GM12878 (cell line): ENCODE measurements at regions not wholly inside any gene's neighbourhood (a gene's known extent, or its start where the extent isn't known, plus 50 kb on each side); places are given as distances from the start of the nearest gene placed in this dataset.

Experiments
- ATAC-seq: fragments of 200-7000 bp; cut with Tn5 transposase; 3 replicates; pipeline ENCODE4 v1.9.1; 2020; ENCODE audit warnings: mild to moderate bottlenecking, moderate library complexity
- BruUV-seq: library from RNA; stranded (reverse); fragments of 400-500 nt; replicated peaks from 2 replicates; lab custom pipeline; 2021; lab: Mats Ljungman, UMichigan
- CTCF ChIA-PET: fragments of 300-600 bp; sonication (Branson Sonifier 250); formaldehyde crosslinking; extraction: SDS; loops from one replicate; lab custom pipeline; 2021; ENCODE audit warnings: inconsistent platforms; lab: Yijun Ruan, JAX
- POLR2A ChIA-PET: fragments of 350-600 bp; formaldehyde crosslinking; extraction: SDS; loops from one replicate; lab custom pipeline; 2021; ENCODE audit warnings: inconsistent platforms; lab: Charles Lee
- RAD21 ChIA-PET: fragments of 300-600 bp; sonication (Branson Sonifier 250); formaldehyde crosslinking; loops from one replicate; lab custom pipeline; 2023; ENCODE audit warnings: antibody characterized with exemption; ENCODE audit not compliant: unreplicated experiment; lab: Charles Lee
- SMC1A ChIA-PET: fragments of 300-600 bp; sonication (Branson Sonifier 250); formaldehyde crosslinking; loops from one replicate; lab custom pipeline; 2023; ENCODE audit not compliant: unreplicated experiment, uncharacterized antibody; lab: Charles Lee
- DNase-seq: peaks from one replicate; pipeline ENCODE4 v3.0.0-alpha.2; 2011; ENCODE audit warnings: low read depth, low spot score
- FAIRE-seq: peaks from 3 replicates; lab custom pipeline; 2011; peaks lifted over from hg19 to GRCh38; lab: Jason Lieb, UNC
- H2AFZ ChIP-seq: 2 replicates; pipeline ENCODE4 v1.6.0; 2011; ENCODE audit warnings: low read depth, low read length, control low read depth; ENCODE audit not compliant: control insufficient read depth
- H3K27ac ChIP-seq: 2 replicates; pipeline ENCODE4 v1.5.1; 2011; ENCODE audit warnings: control low read depth; ENCODE audit not compliant: control insufficient read depth, insufficient read depth
- H3K27me3 ChIP-seq, 2 experiments: replicated peaks in 1 of 2; 2 replicates each; pipeline versions ENCODE4 v1.6.0 to v1.6.1; 2011; ENCODE audit warnings: low read length in 1 of 2; ENCODE audit not compliant: control insufficient read depth in 2 of 2, insufficient read depth in 2 of 2
- H3K36me3 ChIP-seq, 2 experiments: 2 replicates each; pipeline ENCODE4 v1.5.1; 2011; ENCODE audit warnings: low read length in 1 of 2; ENCODE audit not compliant: control insufficient read depth in 2 of 2, insufficient read depth in 2 of 2
- H3K4me1 ChIP-seq: 2 replicates; pipeline ENCODE4 v1.6.1; 2011; ENCODE audit warnings: mild to moderate bottlenecking, low read length, moderate library complexity, mixed read lengths; ENCODE audit not compliant: control insufficient read depth, insufficient read depth
- H3K4me2 ChIP-seq: 2 replicates; pipeline ENCODE4 v1.6.0; 2011; ENCODE audit warnings: control low read depth; ENCODE audit not compliant: control insufficient read depth, insufficient read depth
- H3K4me3 ChIP-seq: fragments of 200-600 bp; sonication (generic); 2 replicates; pipeline ENCODE4 v1.5.1; 2016
- H3K79me2 ChIP-seq: 2 replicates; pipeline ENCODE4 v1.6.0; 2011; ENCODE audit warnings: low read length; ENCODE audit not compliant: control insufficient read depth, insufficient read depth
- H3K9ac ChIP-seq: 2 replicates; pipeline ENCODE4 v1.8.0; 2011; ENCODE audit warnings: low read length, control low read depth, mixed read lengths; ENCODE audit not compliant: control insufficient read depth, insufficient read depth
- H3K9me3 ChIP-seq: replicated peaks from 3 replicates; pipeline ENCODE4 v1.5.1; 2011; ENCODE audit warnings: mild to moderate bottlenecking, low read length; ENCODE audit not compliant: control insufficient read depth, insufficient read depth
- H4K20me1 ChIP-seq: 2 replicates; pipeline ENCODE4 v1.6.0; 2011; ENCODE audit not compliant: control insufficient read depth, insufficient read depth
- ATF2 ChIP-seq: IDR thresholded peaks from 2 replicates; pipeline ENCODE4 v1.6.1; 2012; ENCODE audit warnings: low read length, inconsistent platforms
- ATF3 ChIP-seq: IDR thresholded peaks from 2 replicates; pipeline ENCODE4 v1.6.1; 2011; ENCODE audit warnings: low read depth, mild to moderate bottlenecking, low read length, moderate library complexity, borderline replicate concordance; ENCODE audit errors: extremely low read depth
- EZH2 ChIP-seq: IDR thresholded peaks from 2 replicates; pipeline ENCODE4 v1.6.1; 2012; ENCODE audit warnings: low read depth, mild to moderate bottlenecking, control low read depth, inconsistent platforms, low read length, borderline replicate concordance; ENCODE audit not compliant: control insufficient read depth
- IRF3 ChIP-seq: fragments of 450-650 bp; IDR thresholded peaks from 2 replicates; pipeline ENCODE4 v1.6.1; 2014; ENCODE audit warnings: mild to moderate bottlenecking
- MAX ChIP-seq: IDR thresholded peaks from 2 replicates; pipeline ENCODE4 v1.6.1; 2012; ENCODE audit warnings: low read depth, low read length, improper control_type of control experiment
- NFYA ChIP-seq: IDR thresholded peaks from 2 replicates; pipeline ENCODE4 v1.6.1; 2011; ENCODE audit warnings: low read depth, mild to moderate bottlenecking, low read length, improper control_type of control experiment, borderline replicate concordance
- NR2C1 ChIP-seq: fragments of 450-650 bp; IDR thresholded peaks from 2 replicates; pipeline ENCODE4 v1.6.1; 2017; ENCODE audit warnings: antibody characterized with exemption, mild to moderate bottlenecking, moderate library complexity
- WGBS: methylation state at CpG from one replicate; pipeline ENCODE4 v1.1.6; 2016; ENCODE audit warnings: low lambda C conversion rate; ENCODE audit not compliant: insufficient replicate concordance, insufficient coverage; ENCODE audit errors: missing lambda C conversion rate; 5-methylcytosine and 5-hydroxymethylcytosine counted together
- in situ Hi-C: fragments of 300-500 bp; cut with MboI; formaldehyde crosslinking; loops from 9 replicates; pipeline ENCODE4 v1.14.3; 2018; ENCODE audit warnings: mixed read lengths
- intact Hi-C: fragments of 100-400 bp; cut with micrococcal nuclease; formaldehyde crosslinking; loops from one replicate; pipeline ENCODE4 v1.14.2; 2022; ENCODE audit not compliant: unreplicated experiment

- FAIRE-seq (no peak), DNase-seq (no peak), ATAC-seq (no peak)
- H3K36me3 ChIP-seq, result no peaks in the 10 kb centered on the region
- CTCF ChIA-PET, result no interaction called here
- no peaks in the 10 kb centered on the region for H3K4me1 ChIP-seq
- SMC1A ChIA-PET, result no interaction called here
- intact Hi-C loops (no loop called here), in situ Hi-C loops (no loop called here)
- WGBS, result 0% methylated on average over 2 of the region's 2 CpGs
- H3K4me2 ChIP-seq, result no peak overlapping the region
- no peaks in the 10 kb centered on the region for H3K79me2 ChIP-seq
- no peak overlapping the region for H3K4me3 ChIP-seq
- BruUV-seq, result no TSS peak
- H2AFZ ChIP-seq, result no peak overlapping the region
- H4K20me1 ChIP-seq, result no peaks in the 10 kb centered on the region
- RAD21 ChIA-PET, result no interaction called here
- H3K9me3 ChIP-seq, result no peaks in the 10 kb centered on the region
- TF ChIP-seq NFYA (no peak), ATF2 (no peak), IRF3 (no peak), MAX (no peak), ATF3 (no peak), EZH2 (no peak), NR2C1 (no peak)
- no peak overlapping the region for H3K9ac ChIP-seq
- H3K27me3 ChIP-seq, result no peaks in the 10 kb centered on the region
- POLR2A ChIA-PET, result no interaction called here
- no peak overlapping the region for H3K27ac ChIP-seq
Observed at GRCh38 chr6:93728150-93728549, 308.8 kb upstream of the EPHA7 start.
